HG03108 (cell line): ENCODE measurements at regions not wholly inside any gene's neighbourhood (a gene's known extent, or its start where the extent isn't known, plus 50 kb on each side); places are given as distances from the start of the nearest gene placed in this dataset.
"Not testable (repeated sequence)": the region's sequence is repeated elsewhere in the genome, so short reads cannot be mapped to it uniquely, and the experiment has no call there.

Experiments used
- ATAC-seq: cut with Tn5 transposase; IDR thresholded peaks from one replicate; pipeline ENCODE4 v1.9.1; 2021; ENCODE audit warnings: moderate library complexity; ENCODE audit not compliant: unreplicated experiment

- no peak for ATAC-seq
Observed at GRCh38 chr5:96483878-96484277, 50.8 kb upstream of the PCSK1 start.

GRCh38 chr5:96487859-96488258 lies 54.8 kb upstream of the PCSK1 start:
- ATAC-seq, result no peak

GRCh38 chr5:96489532-96489931 lies 56.5 kb upstream of the PCSK1 start:
- ATAC-seq, result no peak

GRCh38 chr5:96492459-96493047 lies 59.5 kb upstream of the PCSK1 start:
- no peak for ATAC-seq

GRCh38 chr5:96493219-96493790 lies 60.3 kb upstream of the PCSK1 start:
- no peak for ATAC-seq

GRCh38 chr5:96495412-96495811 lies 62.4 kb upstream of the PCSK1 start:
- not testable (repeated sequence) for ATAC-seq

- ATAC-seq, result not testable (repeated sequence)
Observed at GRCh38 chr5:96497027-96497426, 64.0 kb upstream of the PCSK1 start.

- ATAC-seq, result no peak
Observed at GRCh38 chr5:96499753-96500345, 66.8 kb upstream of the PCSK1 start.

- no peak for ATAC-seq
Observed at GRCh38 chr5:96501991-96502646, 69.1 kb upstream of the PCSK1 start.

- no peak for ATAC-seq
Observed at GRCh38 chr5:96503501-96504236, 70.6 kb upstream of the PCSK1 start.

- ATAC-seq, result no peak
Observed at GRCh38 chr5:96506376-96506775, 73.3 kb upstream of the PCSK1 start.

GRCh38 chr5:96506866-96507527 lies 73.9 kb upstream of the PCSK1 start:
- no peak for ATAC-seq

GRCh38 chr5:96509316-96509715 lies 76.3 kb upstream of the PCSK1 start:
- no peak for ATAC-seq

- no peak for ATAC-seq
Observed at GRCh38 chr5:96509721-96510350, 76.8 kb upstream of the PCSK1 start.

GRCh38 chr5:96516631-96517071 lies 83.6 kb upstream of the PCSK1 start:
- ATAC-seq, result no peak

- ATAC-seq, result no peak
Observed at GRCh38 chr5:96517295-96517694, 84.2 kb upstream of the PCSK1 start.

GRCh38 chr5:96520345-96520744 lies 87.3 kb upstream of the PCSK1 start:
- ATAC-seq, result no peak

- no peak for ATAC-seq
Observed at GRCh38 chr5:96522635-96523355, 89.7 kb upstream of the PCSK1 start.

- ATAC-seq, result no peak
Observed at GRCh38 chr5:96527768-96528661, 95.0 kb upstream of the PCSK1 start.
